H1 (cell line): ENCODE measurements at regions not wholly inside any gene's neighbourhood (a gene's known extent, or its start where the extent isn't known, plus 50 kb on each side); places are given as distances from the start of the nearest gene placed in this dataset.

Experiments used
- CHD7 ChIP-seq: fragments of 300-600 bp; sonication (generic); IDR thresholded peaks from 2 replicates; pipeline ENCODE4 v1.7.1; 2012; ENCODE audit warnings: low read length, moderate library complexity, mild to moderate bottlenecking, inconsistent platforms; ENCODE audit not compliant: insufficient replicate concordance
- CREB1 ChIP-seq: IDR thresholded peaks from 2 replicates; pipeline ENCODE4 v1.6.1; 2012; ENCODE audit warnings: inconsistent platforms
- HDAC2 ChIP-seq, 2 experiments: fragments of 300-600 bp in 1 of 2; sonication (generic) in 1 of 2; IDR thresholded peaks; 2 replicates each; pipeline ENCODE4 v1.6.1; 2011 to 2012; ENCODE audit warnings: low read depth in 2 of 2, low read length in 2 of 2, mild to moderate bottlenecking in 2 of 2, moderate library complexity in 2 of 2, borderline replicate concordance in 1 of 2, inconsistent platforms in 1 of 2
- TAF1 ChIP-seq: IDR thresholded peaks from 2 replicates; pipeline ENCODE4 v1.6.1; 2011; ENCODE audit warnings: mild to moderate bottlenecking, low read depth, low read length
- TBP ChIP-seq: IDR thresholded peaks from 2 replicates; pipeline ENCODE4 v1.6.1; 2011; ENCODE audit warnings: low read depth, low read length, improper control_type of control experiment

- TF ChIP-seq HDAC2 (IDR thresholded peaks at IDR 0.05; ENCODE audit: borderline replicate concordance in 1 of 2, low read depth in 2 of 2, low read length in 2 of 2) (no peak), TBP (no peak), CREB1 (no peak), CHD7 (no peak), TAF1 (no peak)
Measured at GRCh38 chr7:152969839-152970238, 210.3 kb downstream of the ACTR3B start (continued).
